Skin of body (tissue), 1 donor: ENCODE measurements at regions not wholly inside any gene's neighbourhood (a gene's known extent, or its start where the extent isn't known, plus 50 kb on each side); places are given as distances from the start of the nearest gene placed in this dataset.
"Not testable (repeated sequence)": the region's sequence is repeated elsewhere in the genome, so short reads cannot be mapped to it uniquely, and the experiment has no call there.

ENCODE experiments used
- DNase-seq: peaks from one replicate; lab custom pipeline; 2025; lab: John Stamatoyannopoulos, UW

DNA sequence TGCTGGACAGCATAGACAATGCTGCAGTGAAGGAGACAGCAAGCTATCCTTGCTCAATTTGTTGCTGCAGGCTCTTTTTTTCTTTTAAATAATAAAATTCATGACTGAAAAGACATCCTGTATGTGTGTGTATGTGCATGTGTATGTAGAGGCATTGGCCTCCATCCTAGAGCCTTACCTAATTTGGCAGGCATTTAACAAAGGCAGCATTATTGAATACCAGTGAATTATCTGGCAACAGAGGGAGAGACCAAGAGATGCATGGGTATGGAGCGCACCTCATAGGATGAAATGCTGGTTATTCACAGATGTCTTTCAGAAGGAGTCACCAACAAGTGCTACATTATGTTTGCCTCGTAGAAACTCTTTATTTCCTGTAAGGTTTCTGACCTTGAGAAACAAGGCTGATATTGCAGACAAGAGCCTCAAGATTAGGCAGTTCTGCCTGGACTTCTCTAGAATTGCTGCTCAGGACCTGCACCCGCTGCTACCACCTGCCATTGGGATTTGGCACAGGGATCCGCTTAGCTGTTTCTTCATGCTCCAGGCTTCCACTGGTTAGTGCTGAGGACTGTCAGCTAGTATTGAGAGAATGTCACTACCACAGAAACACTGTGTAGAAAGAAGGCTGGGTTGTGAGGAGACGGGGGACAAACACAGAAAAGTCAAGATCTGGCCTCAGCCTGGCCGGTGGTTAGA lies 247.7 kb upstream of the RFX3 start:
- no peak for DNase-seq

DNA sequence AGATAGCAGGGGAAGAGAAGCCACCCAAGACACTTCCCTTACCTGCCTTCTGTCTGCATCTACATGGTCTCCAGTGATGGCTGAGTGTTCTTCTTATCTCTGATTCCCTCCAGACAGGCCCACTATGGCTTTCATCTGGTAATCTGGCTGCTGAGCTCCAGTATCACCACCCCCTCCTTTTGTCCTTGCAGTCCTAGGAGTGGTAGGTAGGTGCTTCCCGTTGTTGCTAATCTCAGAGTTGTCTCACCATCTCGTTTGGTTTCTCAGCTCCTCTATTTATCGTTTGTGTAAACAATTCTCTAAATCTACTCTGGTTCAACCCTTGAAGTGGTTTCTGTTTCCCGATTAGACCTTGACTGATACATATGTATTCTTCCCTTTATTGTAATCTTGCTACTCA lies 243.8 kb upstream of the RFX3 start:
- DNase-seq, result no peak

DNA sequence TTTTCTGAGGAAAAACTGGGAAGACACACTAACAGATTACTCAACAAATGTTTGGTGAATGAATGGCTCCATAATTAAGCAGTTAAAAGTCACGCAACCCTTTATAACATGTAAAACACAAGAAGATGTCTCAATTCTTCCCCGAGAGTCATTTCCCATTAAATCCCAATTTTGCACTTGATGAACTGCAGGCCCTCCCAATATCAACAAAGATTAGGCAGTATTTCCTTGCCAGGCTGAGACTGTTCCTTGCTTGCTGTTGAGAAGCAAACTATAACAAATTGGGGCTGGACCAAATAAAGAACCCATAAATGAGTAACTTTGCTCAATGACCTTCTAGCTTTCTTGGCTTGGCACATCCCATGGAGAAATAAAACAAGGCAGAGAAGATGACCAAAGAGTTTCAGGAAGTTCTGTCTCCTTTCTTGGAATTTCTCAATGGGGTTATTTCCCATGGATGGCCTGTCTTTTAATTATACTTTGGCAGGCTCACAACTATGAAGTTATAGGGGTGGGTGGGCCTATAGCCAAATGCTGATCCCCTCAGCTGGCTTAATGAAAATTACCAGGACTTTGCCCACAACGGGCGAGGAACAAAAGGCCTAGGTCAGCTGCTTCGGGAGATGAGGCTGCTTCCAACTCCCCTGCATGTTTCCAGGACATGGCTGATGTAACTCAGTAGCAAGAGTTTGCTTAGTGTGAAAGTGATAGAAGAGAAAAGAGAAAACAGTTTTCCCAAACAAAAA lies 243.1 kb upstream of the RFX3 start:
- no peak for DNase-seq

DNA sequence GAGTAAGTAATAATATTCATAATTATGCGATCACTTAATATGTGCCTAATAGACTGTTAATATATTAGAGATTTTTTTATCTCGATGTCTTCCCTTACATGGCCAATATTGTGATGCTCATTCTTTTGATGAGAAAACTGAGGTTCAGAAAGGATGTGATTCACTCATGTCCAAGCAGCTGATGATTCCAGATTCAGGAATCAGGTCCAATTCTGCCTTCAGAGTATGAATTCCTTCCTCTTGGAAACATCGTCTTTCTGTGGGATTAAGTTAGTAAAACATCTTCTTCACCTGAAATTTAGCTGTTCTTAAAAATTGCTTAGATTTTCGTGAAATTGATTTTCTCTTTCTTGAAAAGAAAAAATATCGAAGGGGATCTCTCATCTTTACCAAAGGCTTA lies 242.5 kb upstream of the RFX3 start:
- no peak for DNase-seq

DNA sequence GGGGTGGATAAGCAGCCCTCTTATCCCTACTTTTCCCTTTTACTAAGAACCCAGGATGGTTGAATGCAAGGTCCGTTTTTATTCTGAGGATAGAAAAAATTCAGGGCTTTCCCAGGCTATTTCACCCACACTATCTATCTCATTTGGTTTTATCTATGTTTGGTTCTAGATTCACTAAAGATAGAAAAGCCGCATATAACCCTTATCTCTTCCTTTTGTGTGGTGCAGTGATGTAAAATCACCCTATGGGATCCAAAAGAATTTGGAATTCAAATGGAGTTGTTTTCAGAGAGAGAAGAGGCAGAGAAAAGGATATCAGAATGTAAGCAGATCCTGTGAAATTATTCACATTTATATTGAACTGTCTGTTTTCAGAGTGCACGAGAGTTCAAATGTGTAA lies 236.3 kb upstream of the RFX3 start:
- no peak for DNase-seq

DNA sequence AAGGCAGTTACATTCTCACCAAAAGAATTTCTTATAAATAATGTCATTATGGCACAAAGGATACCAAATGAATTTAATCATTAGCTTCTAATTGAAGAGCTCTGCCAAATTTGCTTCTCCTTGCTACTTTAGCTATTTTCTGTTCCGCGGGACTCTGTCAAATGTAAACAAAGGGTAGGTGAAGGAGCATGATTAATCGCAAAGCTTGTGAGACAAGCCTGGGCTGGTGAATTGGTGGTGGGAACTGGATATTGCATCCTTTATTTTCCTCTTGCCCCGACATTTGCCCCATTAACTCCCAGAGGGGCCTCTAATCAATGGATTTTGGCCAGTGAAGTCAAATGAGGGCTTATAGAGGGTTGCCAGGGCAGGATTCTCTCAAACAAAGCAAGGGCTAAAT lies 234.2 kb upstream of the RFX3 start:
- DNase-seq, result no peak

DNA sequence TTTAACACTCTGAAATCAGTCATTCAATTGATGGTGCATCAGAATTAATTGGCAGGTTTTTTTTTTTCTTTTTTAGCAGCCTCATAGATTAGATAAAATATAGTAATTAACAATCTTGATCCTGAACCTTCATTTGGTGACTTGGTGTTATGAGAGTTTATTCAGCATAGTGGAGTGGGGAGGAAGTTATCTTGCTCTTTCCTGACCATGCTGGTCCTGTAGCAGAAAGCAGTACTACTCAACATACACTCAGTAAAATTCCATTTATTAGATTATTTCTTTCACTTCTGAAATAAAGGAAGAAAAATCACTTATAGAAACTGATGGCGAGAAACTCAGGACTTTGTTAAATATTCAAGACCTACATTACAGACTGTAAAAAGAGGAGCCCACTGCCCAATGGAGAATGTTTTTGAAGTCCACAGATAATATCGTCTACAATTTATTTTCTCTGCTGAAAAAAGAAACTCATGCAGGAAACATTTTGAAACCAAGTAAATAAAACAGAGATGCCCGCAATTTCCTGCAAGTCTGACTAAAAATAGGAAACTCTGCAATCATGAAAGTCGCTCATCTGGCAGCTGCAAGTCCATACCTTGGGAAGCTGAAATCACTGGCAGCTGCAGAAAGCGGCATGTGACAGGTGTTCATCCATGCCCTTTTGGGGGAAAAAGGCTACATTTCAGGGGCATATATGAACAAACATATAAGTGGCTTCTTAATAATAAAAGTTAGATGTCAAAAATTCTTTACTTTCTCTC lies 233.2 kb upstream of the RFX3 start:
- DNase-seq, result no peak

DNA sequence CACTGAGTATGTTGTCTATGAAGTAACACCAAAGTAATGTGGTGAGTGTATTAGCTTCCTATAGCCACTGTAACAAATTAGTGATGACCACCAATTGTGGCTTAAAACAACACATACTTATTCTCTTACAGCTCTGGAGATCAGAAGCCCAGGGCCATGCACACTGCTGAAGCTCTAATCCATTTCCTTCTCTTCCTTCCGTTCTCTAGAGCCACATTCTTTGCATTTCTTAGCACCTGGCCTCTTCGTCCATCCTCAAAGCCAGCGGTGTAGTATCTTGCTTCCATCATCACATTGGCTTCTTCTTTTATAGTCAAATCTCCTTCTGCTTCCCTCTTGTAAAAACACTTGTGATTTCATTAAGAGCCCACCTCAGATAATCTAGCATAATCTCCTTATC lies 230.3 kb upstream of the RFX3 start:
- DNase-seq, result no peak

DNA sequence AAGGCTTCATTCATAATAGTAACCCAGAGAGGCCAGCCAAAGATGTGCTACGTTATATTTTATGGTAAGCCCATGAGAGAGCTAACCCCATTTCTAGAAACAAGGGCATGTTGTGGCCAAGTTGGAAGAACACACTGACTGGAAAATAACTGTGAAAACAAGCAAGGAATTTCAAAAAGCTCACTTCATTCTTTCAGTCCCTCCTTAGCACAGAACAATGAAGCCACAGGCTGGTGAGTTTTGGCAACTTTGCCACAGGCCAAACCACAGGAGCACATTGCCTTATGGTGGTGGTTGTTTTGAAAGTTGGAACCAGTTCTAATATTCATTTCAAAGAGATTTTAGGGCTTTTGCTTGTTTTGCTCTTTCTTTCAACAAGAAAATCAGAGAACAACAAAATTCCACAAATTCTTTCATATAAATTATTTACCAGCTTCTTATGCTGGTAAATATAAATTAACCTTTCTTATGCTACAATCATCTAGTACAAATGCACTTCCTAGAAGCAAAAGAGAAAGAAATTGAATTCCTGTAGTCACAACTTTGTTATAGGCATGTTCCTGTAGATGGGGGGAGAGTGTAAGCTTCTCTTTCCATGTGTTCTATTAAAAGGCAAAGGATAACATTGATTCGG lies 225.4 kb upstream of the RFX3 start:
- DNase-seq, result no peak

DNA sequence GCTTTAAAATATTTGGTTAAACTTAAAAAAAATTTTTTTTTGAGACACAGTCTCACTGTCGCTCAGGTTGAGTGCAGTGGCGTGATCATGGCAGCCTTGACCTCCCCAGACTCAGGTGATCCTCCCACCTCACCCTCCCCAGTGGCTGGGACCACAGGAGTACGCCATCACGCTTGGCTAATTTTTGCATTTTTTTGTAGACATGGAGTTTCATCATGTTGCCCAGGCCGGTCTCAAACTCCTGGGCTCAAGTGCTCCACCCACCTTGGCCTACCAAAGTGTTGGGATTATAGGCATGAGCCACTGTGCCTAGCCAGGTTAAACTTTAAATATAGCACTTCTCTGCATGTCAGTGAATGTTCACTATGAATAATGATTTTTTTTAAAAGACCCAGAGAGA lies 224.5 kb upstream of the RFX3 start:
- no peak for DNase-seq

DNA sequence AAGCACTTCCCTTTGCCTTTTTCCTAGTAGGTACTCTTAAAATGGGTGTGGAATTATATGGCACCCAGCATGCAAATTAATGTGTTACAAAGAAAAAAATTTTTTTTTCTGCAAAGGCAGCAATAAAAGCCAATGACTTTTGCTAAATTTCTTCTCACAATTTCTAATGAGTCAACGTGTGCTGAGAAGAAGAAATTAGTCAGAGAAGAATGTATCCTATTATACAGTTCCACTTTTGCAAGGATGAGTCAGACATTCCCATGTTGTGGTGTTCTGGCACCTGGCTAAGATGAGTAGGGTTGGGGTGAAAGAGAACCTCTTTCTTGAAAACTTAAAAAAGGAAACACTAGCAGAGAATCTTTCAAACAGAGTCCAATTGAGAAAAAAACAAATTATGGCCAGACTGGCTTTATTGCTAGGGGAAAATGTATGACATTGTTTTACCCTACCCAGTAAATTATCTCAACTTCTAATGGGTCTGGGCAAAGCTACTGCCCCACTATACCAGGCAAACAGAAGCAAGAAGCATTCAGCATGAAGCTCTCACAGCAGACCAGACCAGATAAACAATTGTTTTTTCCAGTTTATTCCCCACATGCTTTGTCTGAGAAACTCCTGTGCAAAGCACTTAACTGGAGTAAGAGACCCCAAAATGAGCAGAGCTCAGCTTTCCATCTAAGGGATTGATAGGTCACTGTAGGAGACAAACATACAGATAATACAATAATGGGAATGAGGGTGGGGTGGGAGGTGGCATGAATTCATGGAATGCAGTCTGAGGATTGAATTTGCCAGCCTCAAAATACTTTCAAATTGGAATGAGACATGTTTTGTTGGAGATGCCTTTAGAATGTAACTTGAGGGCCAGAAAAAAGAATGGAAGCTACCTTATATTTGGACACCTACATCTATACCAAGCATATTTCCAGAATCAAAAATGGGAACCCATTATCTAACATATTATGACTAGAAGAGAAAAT lies 220.8 kb upstream of the RFX3 start:
- DNase-seq, result no peak

DNA sequence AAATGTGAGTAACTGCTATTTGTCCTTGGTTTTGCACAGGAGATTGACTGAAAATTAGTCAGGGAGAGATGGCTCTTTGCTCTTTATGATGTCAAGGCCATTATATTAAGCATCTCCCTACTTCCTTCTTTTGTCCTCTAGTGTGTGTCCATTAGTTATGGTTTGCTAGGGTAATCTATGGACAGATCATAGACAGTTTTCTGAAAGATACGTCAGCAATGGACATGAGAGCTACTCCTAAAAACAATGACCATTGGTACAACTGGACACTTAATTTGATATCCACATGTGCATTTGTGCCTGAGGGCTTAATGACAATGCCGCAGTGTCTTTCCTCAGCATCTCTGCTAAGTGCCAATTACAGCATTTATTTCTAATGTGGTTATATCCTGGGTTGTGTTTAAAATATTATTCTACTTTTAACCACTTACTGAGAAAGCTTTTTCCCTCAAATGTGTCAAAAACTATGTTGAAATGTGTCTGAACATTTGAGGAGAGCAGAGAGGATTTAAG lies 218.2 kb upstream of the RFX3 start:
- no peak for DNase-seq

DNA sequence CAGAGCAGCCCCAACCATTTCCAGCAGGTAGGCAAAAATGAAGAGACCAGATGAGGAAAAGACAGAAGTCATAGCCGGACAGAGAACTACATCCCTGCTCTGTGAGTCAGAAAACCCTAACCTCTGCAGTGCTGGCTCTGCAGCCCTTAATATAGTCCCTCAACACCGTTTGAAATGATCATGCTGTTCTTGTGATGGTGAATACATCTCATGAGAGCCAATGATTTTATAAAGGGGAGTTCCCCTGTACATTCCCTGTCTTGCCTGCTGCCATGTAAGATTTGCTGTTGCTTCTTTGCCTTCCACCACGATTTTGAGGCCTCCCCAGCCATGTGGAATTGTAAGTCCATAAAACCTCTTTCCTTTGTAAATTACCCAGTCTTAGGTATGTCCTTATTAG lies 216.8 kb upstream of the RFX3 start:
- no peak for DNase-seq

DNA sequence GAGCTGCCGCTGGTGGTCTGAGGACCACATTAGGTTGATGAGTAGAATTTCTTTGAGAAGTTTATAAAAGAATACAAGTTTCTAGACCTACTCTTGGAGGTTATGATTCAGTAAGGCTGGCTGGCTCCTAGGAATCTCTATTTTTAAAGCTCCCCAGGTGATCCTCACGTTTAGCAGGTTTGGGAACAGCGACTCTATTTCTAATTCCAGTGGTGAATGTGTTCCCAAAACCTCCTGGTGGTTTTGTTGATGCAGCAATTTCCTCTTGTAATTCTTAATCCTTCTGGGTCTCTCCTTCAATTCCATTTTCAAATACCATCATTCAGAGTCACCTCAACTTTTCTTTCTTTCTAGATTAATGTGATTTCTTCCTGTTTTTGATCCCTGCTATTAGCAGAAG lies 215.9 kb upstream of the RFX3 start:
- DNase-seq, result no peak

DNA sequence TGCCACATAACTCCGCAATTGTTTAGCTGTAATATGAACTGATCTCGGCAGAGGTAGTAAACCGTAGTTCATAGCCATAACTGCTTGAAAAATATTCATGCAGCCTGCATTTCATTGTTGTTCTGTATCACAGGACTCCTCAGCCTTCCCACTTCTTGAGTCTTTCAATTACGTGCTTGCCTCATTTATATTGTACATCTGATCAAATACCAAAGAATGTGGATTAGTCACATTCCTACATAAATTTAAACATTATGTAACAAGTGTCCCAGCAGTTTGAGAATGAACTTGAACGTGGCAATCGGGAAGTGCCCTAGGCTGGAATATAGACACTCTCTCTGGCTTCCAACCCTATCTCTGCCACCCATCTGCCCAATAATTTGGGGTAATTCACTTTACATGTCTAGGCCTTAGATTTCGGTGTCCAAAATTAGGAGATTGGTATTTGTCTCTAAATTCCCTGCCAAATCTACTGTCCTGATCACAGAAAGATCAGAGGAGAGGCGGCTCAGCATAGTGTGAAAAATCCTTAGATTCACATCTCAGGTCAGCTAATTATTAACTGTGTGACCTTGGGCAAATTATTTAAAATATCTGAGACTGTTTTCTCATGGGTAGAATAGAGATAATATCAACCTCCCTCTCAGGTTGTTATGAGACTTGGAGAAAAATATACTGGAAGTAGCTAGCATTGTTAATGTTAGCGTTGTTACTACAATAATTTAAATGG lies 215.1 kb upstream of the RFX3 start:
- no peak for DNase-seq

DNA sequence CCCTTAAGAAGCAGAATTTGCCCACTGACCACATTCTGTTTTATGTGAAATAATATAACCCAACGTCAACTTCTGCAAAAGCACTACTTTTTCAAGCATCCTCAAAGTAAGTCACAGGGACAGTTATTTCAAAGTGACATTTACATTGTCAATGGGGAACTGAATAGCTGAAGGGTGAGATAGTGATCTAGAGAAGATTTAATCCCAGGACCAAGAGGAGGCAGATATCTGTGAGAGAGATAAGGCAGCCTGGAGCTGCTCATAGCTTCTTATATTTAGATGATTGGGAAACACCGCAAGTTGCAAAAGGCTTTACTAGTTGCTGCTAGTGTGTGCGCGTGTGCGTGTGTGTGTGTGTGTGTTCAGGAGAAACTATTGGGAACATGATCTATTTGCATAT lies 210.4 kb upstream of the RFX3 start:
- DNase-seq, result no peak

DNA sequence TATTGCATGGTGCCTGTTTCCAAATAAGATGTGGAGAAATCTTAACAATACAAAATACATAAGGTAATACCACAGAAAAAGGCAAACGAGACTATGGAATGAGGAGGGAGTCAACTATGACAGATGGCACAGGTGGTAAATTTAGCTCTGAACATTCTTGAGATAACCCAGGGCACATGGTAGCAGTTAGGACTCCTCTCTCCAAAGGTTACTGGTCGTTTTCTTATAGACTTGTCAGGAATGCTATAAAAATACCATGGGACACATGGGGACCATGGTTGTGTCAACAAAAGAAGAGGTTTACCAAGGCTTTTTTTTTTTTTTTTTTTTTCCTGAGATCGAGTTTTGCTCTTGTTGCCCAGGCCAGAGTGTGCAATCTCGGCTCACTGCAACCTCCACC lies 209.4 kb upstream of the RFX3 start:
- DNase-seq, result no peak

DNA sequence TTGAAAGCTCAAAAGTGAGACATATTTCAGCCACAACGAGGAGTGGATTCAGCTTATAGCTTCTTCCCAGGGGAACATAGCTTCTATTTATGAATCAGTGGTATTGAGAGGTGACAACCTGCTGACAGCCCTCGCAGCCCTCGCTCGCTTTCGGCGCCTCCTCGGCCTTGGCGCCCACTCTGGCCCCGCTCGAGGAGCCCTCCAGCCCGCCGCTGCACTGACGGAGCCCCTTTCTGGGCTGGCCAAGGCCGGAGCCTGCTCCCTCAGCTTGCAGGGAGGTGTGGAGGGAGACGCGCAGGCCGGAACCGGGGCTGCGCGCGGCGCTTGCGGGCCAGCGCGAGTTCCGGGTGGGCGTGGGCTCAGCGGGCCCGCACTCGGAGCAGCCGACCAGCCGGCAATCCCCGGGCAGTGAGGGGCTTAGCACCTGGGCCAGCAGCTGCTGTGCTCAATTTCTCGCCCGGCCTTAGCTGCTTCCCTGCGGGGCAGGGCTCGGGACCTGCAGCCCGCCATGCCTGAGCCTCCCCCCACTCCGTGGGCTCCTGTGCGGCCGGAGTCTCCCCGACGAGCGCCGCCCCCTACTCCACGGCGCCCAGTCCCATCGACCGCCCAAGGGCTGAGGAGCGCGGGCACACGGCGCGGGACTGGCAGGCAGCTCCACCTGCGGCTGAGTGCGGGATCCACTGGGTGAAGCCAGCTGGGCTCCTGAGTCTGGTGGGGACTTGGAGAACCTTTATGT lies 207.9 kb upstream of the RFX3 start:
- not testable (repeated sequence) for DNase-seq

DNA sequence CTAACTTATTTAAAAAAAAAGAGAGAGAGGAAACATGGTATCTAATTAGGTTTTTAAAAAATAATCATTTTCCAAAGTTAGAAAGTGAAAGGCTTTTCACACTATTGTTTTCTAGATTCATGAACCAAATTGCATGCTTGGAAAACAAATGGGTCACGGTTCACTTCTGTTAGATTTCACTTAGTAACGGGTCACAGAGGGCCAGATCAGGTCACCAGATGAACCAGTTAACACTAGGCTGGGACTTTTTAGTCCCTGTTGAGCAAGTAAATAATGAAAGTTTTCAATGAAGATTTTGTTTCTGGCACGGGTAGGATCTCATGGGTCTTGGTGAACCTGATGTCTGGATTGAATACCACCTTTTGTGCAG lies 207.2 kb upstream of the RFX3 start:
- DNase-seq, result no peak
